Neural cell (in vitro differentiated cells): ENCODE measurements at regions not wholly inside any gene's neighbourhood (a gene's known extent, or its start where the extent isn't known, plus 50 kb on each side); places are given as distances from the start of the nearest gene placed in this dataset.

Experiments used
- CTCF ChIP-seq: fragments of 450-650 bp; IDR thresholded peaks from 2 replicates; pipeline ENCODE4 v1.5.1; 2014; ENCODE audit warnings: antibody characterized with exemption, mild to moderate bottlenecking, moderate library complexity; ENCODE audit not compliant: poor library complexity, severe bottlenecking
- EP300 ChIP-seq: fragments of 450-650 bp; conservative IDR thresholded peaks from 2 replicates; pipeline ENCODE4 v1.6.1; 2014; ENCODE audit warnings: antibody characterized with exemption, mild to moderate bottlenecking, moderate library complexity; ENCODE audit not compliant: poor library complexity, severe bottlenecking
- POLR2AphosphoS5 ChIP-seq: IDR thresholded peaks from 2 replicates; pipeline ENCODE4 v1.6.1; 2012
- RAD21 ChIP-seq: fragments of 450-650 bp; conservative IDR thresholded peaks from 2 replicates; pipeline ENCODE4 v1.6.1; 2014; ENCODE audit warnings: antibody characterized with exemption, mild to moderate bottlenecking, moderate library complexity
- TAF1 ChIP-seq: IDR thresholded peaks from 2 replicates; pipeline ENCODE4 v1.6.1; 2012; ENCODE audit warnings: low read depth

GRCh38 chr4:31015123-31015522, 295.0 kb downstream of the PCDH7 start:
- TF ChIP-seq CTCF (no peak), POLR2AphosphoS5 (peak; percentile 83), RAD21 (no peak), TAF1 (no peak), EP300 (peak; percentile 93)
